ENCODE measurements at regions not wholly inside any gene's neighbourhood (a gene's known extent, or its start where the extent isn't known, plus 50 kb on each side); places are given as distances from the start of the nearest gene placed in this dataset.

DNA sequence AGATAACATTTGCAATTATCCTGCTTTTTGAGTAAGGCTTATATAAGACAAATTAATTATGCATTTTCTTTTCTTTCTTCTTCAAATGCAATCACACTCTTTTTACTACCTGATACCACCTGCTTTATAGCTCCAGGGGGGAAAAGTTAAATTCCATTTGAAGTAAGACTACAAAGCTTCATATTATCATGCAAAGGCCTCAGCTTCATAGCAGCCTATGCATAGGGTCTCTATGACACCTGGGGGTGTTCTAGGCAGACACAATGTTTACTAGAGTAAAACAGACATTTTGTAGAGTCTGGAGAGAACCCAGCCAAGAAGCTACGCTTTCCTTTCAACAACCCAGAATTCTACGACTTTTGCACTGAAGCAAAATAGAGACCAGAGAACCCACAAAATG lies 148.0 kb downstream of the MCHR2 start:
- ATAC-seq, result no peak
- DNase-seq, result no peak
- no peaks in the 10 kb centered on the region for H3K4me1 Mint-ChIP-seq
- H3K27ac Mint-ChIP-seq, result no peak overlapping the region
- H3K27me3 Mint-ChIP-seq, result peaks cover 58% of the 10 kb centered on the region
- H3K4me3 Mint-ChIP-seq, result no peak overlapping the region
- no peaks in the 10 kb centered on the region for H3K9me3 ChIP-seq (ENCODE audit: control insufficient read depth, low read length, poor library complexity, severe bottlenecking)
- peaks cover 4% of the 10 kb centered on the region for H3K36me3 Mint-ChIP-seq (ENCODE audit: low read depth)

DNA sequence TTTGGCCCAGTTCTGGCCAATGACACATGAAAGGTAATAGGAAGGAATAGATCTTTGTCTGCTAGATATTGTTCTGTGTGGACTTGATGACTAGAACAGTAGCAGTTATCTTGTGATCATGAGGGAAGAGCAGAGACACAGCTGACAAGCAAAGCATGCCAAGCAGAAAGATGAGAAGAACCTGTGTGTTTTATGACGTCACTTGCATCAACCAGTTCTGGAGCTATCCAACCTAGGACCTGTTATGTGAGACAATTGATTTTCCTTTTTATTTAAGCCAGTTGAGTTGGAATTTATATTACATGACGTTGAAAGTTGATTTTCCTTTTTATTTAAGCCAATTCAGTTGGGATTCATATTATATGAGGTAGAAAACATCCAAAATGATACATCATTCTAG lies 143.2 kb downstream of the MCHR2 start:
- ATAC-seq (no peak), DNase-seq (no peak)
- no peaks in the 10 kb centered on the region for H3K9me3 ChIP-seq (ENCODE audit: control insufficient read depth, low read length, poor library complexity, severe bottlenecking)
- Mint-ChIP-seq H3K27ac (no peak overlapping the region), H3K27me3 (peaks cover 51% of the 10 kb centered on the region), H3K36me3 (ENCODE audit: low read depth) (peaks cover 3% of the 10 kb centered on the region), H3K4me1 (no peaks in the 10 kb centered on the region), H3K4me3 (no peak overlapping the region)

DNA sequence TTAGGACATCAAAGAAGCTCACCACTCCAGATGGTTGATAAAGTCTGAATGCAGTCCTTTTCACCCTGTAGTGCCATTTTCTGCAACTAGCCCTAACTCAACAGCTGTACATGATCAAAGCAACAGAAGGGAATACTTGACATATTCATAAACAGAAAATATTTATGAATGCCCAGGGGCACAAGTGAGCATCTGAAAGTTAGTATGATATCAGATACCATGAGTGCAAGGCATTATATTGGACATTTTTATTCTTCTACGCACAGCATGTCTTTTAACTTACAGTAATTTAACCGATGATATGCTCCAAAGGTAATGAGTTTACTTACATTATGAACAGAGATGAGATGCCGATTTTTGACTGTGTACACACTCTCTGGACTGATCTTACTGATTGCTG lies 142.0 kb downstream of the MCHR2 start:
- Mint-ChIP-seq H3K4me1 (no peaks in the 10 kb centered on the region), H3K27ac (no peak overlapping the region), H3K36me3 (ENCODE audit: low read depth) (peaks cover 3% of the 10 kb centered on the region), H3K4me3 (no peak overlapping the region), H3K27me3 (peaks cover 60% of the 10 kb centered on the region)
- no peaks in the 10 kb centered on the region for H3K9me3 ChIP-seq (ENCODE audit: control insufficient read depth, low read length, poor library complexity, severe bottlenecking)
- ATAC-seq (no peak), DNase-seq (no peak)

DNA sequence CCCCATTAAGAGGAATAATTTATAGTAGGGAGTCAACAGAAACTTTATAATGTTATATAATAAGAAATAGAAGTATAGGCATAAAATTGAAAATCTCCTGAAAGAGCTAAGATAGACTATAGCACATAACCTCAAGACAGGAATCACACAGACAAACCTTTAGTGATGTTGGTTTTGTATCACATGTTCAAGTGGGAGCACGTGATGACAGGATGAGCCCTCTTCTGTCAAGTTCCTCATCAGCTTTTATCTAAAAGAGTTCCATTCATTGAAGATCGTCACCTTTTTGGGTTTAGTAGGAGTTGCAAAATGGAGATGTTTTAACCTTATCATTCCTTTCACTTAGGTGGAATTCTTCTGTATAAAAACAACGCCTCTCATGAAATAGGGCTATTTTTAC lies 127.0 kb downstream of the MCHR2 start:
- Mint-ChIP-seq H3K27ac (no peak overlapping the region), H3K36me3 (ENCODE audit: low read depth) (no peaks in the 10 kb centered on the region), H3K27me3 (peaks cover 80% of the 10 kb centered on the region), H3K4me3 (no peak overlapping the region), H3K4me1 (peaks cover 7% of the 10 kb centered on the region)
- DNase-seq (no peak), ATAC-seq (no peak)
- no peaks in the 10 kb centered on the region for H3K9me3 ChIP-seq (ENCODE audit: control insufficient read depth, low read length, poor library complexity, severe bottlenecking)

DNA sequence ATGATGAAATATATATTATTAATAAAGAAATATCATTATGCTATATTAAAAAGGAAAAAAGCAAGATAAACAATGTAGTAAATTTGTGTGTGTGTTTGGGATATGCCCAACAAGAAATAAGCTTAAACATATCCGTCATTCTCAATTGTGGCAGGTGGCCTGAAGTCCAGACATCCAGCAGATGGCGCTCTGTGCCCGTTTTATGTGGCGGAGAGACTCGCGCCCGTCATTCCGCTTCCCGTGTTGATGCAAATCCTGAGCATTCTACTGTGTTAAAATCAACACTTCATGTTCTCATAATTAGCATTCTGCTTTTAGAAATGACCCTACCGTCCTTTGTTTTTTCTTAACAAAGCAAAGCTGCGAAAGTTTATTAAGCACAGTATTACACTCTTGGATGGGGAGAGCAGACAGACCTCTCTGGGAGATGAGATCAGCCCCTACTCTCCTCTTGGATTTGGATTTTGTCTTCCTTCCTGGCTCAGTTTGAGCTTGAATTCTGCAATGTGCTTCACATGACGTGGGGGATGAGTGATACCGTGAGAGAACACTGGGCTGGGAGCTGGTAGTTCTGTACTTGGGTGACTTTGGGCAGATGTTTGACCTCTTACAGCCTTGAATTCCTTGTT lies 125.8 kb downstream of the MCHR2 start:
- Mint-ChIP-seq H3K4me3 (no peak overlapping the region), H3K4me1 (peaks cover 7% of the 10 kb centered on the region), H3K27ac (no peak overlapping the region), H3K27me3 (peaks cover 79% of the 10 kb centered on the region), H3K36me3 (ENCODE audit: low read depth) (no peaks in the 10 kb centered on the region)
- no peaks in the 10 kb centered on the region for H3K9me3 ChIP-seq (ENCODE audit: control insufficient read depth, low read length, poor library complexity, severe bottlenecking)
- ATAC-seq (peak; percentile 66), DNase-seq (peak; percentile 21 to 56 (median 33))

All from T-helper 17 cell (primary cell).